ENCODE measurements at regions not wholly inside any gene's neighbourhood (a gene's known extent, or its start where the extent isn't known, plus 50 kb on each side); places are given as distances from the start of the nearest gene placed in this dataset.

- peak; percentile 30 for FAIRE-seq
These were observed 263.2 kb downstream of the COX7C start for GRCh38 chr5:86880785-86881492.

DNA sequence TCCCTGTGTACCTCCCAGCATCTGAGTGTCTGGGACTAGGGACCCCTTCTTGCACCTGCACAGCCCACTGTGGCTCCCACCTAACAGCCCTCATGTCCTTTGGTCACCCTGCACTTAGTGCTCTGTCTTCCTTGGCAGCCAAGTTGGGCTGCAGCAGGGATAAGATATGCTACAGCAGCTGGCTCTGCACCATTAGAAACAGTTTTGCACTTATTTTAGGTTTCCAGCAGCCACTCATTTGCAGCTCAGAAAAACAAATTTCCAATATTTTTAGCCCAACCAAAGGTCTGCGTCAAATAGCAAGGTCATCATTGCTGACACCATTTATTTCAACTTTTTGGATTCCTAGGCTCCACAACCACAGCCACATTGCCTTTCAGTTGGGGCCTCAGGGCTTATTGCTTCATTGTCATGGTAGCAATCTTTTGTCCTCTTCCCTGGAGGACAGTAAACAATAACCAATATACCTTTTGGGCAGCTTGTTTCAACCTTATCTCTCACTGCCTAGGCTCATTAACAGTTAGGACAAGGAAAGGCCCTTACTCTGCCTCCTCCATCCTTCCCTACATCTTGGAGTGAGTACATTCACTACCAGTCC is 263.9 kb downstream of the COX7C start:
- FAIRE-seq = no peak

DNA sequence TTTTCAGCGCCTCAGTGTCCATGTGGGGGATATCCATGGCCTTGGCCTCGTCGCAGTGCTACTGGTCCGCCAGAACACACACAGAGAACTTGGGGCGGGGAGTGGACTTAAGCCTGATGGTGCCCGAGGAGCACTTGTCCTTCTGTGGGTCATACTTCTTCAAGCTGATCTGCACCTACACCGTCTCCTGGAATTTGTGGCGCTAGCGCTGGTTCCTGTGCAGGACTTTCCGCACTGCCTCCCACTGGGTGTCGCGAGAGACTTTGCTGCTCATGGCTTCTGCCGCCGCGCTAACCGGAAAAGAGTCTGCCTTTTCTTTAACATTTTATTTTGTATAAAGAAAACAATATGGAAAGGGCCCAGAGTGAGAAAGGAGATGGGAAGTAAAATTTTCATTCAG is 266.9 kb downstream of the COX7C start:
- FAIRE-seq = no peak

DNA sequence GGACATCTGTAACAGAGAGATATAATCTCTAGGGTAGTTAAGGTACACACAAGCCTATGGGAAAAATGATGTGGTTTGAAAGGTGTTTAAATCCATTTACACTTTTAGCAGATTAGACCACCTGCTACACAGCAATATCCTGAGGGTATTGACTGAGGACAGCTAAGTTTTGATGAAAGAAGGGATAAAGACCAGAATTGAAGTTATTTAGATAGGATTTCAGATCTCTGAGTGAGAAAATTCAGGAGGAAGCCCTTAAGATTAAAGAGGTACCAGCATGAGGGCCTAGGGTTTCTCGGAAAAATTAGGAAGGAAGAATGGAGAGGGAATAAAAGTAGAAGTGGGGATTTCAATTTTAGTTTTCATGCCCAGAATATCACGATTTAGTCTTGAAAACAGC is 267.3 kb downstream of the COX7C start:
- FAIRE-seq = no peak

DNA sequence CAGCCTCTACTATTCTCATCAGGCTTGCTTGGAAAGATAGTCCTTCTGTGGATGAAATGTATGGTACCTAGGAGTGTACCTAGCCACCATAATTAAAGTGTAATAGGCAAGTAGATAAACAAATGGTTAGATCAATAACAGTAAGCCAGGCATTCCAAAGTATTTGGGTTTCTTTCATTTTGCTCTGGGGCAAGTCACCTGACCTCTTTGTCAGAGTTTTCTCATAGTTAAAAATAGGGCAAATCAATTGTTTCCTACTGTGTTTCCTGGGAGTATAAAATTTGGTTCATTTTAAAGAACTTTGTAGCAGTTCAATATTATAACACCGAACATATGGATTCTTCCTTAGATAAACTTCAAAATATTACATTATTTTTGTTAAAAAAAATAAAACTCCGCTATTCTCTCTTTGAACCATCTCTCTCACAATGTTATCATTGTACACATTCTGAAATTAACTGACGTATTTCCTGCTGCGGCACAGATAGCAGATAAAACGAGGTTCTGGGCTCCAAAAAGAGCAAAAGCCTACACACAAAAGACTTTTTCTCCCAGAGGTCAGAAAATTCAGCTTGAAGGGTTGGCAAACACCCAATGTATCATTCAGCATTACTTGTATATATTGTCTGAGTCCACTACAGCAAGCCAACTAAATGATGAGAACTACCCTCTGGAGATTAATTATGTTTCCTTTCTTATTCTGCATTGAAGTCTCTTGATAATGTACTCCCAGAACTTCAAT is 267.9 kb downstream of the COX7C start:
- no peak for FAIRE-seq

DNA sequence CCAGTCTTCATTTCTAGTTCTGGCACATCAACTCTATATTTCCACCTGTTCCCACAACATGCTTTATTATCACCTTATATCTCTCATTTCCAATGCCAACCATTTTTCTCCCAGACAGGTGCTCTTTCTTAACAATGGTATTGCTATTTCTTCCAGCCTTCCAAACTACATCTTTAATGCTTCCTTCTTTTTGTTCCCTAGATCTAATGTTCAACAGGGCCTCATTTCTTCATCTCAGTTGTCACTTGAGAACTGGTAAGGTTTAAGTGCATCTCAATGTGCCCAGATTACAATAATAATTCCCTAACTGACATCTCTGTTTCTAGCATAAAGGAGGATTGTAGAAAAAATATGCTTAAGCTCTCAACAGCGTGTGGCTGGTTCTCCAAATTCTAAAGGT is 272.6 kb downstream of the COX7C start:
- no peak for FAIRE-seq

DNA sequence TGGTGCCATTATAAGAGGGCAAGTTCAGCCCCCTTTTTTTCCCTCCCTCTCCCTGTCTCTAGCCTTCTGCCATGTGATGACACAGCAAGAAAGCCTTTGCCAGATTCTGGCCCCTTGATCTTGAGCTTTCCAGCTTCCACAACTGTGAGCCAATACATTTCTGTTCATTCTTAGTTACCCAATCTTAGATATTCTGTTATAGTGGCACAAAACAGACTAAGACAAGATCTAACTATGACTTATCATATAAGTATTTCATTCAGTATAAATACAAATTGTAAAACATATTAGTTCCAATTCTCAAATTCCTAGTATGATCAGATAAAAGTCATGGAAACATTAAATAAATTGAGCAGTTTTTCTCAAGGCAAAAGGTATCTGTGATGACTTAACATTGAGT is 276.3 kb downstream of the COX7C start:
- no peak for FAIRE-seq

- no peak for FAIRE-seq
These were observed 279.2 kb downstream of the COX7C start for GRCh38 chr5:86896916-86897315.

- no peak for FAIRE-seq
These were observed 291.9 kb downstream of the COX7C start for GRCh38 chr5:86909418-86910295.

DNA sequence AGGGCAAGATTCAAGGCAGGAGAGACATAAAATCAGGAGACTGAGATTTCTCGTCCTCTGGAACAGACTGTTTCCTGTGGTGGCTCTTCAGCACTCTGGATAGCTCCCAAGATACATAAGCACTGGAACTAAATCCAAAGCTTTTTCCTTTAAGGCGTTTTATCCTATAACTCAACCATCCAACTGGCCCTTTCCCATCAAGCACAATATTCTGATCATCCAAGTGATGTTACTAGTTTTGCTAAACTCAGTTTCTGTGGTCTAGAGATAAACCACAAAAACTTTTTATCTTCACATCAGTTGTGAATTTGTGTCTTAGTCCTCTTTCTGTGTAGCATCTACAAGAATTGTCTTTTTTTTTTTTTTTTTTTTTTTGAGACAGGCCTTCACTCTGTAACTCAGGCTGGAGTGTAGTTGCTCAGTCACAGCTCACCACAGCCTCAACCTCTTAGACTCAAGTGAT is 299.4 kb downstream of the COX7C start:
- FAIRE-seq = no peak

DNA sequence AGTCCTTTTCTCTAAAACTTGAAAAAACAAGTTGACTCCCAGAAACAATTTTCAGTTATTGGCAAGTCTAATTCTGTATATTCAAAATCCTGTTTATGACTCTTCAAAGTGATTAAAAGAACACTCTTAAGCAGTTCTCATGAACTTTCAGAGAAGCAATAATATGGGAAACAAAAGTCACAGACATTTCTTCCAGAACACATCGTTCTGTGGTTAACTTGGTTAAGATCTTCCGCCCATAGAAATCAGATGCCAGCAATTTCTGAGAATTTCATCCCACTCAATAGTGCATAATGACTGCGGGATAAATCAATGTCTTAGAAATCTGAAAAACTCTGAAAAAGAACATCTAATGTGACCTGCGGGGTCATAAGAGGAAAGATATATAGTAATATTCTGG is 300.5 kb downstream of the COX7C start:
- no peak for FAIRE-seq

GRCh38 chr5:86926033-86926432 is 308.3 kb downstream of the COX7C start:
- no peak for FAIRE-seq

DNA sequence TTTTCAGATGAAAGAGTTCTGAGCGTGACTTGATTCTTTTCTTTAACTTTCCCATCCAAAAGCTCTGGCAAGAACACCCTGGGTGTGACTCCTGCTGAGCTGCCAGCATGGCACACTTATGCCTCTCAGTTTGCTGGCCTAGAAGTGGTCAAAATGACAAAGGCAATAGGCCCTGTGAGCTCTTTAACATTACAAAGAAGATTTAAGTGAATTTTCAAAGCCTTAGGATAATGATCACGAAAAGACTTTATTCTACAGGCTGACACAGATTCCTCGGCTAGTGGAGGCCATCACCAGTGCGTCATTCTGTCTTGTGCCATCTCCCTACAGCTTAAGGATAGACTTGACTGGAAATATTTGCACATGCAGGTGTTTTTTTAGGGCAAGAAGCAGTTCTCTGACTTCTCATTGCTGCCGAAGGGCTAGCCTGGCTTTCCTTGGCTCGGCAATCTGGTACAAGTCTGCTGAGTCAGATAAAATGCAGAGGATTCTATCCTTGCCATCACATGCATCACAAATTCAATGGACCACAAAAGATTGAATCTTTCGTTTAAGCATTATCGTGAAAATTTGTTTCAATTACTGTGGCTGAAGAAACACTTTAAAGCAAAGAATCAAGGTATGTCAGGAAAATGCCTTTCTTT is 311.5 kb downstream of the COX7C start:
- FAIRE-seq = no peak

GRCh38 chr5:86951761-86952160 is 315.9 kb upstream of the RASA1 start:
- FAIRE-seq = no peak

- FAIRE-seq = no peak
These were observed 302.8 kb upstream of the RASA1 start for GRCh38 chr5:86964889-86965288.

- peak; percentile 93 for FAIRE-seq
These were observed 299.4 kb upstream of the RASA1 start for GRCh38 chr5:86968301-86968753.

DNA sequence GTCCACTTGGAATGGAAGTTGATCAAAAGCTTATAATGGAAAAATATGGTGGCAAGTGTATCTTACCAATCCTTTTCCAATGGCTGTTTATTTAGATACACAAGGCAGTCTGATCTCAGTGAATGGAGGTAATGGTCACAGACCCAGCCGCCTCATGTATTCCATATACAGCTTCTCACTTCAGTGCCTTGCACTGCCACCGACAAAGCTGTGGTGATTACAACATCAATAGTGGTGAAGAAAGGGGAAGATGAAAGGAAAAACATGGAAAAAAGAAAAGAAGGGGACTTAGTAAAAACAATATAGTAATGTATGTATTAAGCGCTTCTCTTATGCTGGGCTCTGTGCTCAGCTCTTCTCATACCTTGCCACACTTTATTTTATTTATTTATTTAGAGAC is 297.3 kb upstream of the RASA1 start:
- FAIRE-seq = no peak

DNA sequence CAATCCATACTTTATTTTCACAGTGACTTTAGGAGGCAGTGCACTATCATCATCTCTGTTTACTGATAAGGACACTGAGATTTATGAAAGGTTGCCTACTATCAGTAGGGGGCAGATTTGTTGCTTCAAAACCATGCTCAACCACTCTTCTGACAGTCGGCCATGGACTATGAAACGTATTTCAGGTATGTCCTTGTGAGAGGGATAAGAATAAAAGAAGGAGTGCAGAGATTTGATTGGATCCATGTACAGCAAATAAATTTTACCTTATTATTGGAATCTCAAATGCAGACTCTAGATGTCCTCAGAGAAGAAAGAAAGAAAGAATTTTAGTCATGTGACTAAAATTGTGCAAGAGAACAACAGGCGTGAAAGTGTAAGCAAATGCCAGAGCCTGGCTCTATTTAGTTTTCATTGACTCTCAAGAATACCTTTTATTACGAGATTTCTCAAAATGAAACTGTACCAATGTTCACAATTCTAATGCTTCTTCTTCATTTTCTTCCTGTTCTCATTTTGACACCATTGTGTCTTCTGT is 296.6 kb upstream of the RASA1 start:
- no peak for FAIRE-seq

DNA sequence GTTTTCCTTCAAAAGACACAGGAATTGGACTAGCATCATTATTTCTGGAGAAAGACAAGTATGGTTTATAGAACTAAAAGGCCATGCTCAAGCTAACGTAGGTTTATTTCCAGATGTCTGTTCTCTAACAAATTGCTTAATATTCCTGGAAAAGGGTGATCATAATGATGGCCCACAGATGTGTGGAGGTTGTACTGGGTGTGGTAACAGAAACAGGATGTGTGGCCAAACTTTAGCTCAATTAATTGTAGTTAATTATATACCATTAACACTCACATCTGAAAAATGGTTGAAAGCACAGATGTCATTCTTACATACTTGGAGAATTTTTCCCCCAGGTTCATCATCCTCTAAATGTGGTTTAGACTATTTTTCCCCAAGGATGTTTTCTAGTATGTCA is 292.7 kb upstream of the RASA1 start:
- FAIRE-seq = no peak

DNA sequence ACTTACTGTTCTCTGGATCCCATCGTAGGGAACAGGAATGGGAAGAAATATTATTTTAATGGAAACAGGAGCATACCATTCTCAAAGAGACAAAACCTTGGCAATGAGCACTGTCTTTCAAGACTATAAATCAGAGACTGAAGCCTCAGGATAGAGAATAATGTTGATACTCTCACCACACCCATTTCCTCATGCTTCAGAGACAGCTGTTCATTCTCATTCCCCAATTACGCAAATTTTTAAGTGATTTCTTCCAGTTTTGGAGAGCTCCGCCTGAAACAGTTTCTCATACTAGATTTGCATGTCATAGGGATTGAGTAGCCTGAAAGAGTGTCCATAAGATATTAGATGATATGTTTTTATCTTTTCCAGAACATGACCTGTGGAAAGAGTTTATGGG is 290.5 kb upstream of the RASA1 start:
- no peak for FAIRE-seq

- no peak for FAIRE-seq
These were observed 289.9 kb upstream of the RASA1 start for GRCh38 chr5:86977808-86978207.

DNA sequence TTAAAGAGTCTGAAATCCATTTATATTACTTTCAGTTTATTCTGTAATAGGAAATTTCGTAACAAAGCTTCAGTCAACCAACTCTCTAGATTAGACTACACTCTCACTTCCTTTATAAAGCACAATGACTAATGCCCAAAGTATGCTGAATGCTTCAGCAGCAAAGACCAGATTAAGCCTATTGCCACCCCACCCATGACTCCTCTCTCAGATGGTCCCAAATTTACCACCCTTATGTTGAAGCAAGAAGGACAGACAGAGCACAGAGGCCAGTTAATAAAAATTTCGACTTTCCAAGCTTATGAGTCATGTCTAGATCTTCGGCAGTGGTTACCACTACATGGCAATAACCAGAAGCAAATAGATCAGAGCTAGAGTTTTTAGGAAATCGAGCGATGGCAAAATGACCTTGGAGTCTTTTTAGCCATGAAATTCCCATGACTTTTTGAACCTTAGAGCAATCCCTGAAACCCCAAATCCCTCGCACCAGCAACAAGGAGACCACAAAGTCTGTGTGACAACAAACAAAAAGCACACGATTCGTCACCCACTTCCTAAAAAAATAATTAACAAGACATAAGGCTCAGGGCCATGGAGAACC is 287.8 kb upstream of the RASA1 start:
- no peak for FAIRE-seq
